HG02938 (cell line): ENCODE measurements at regions not wholly inside any gene's neighbourhood (a gene's known extent, or its start where the extent isn't known, plus 50 kb on each side); places are given as distances from the start of the nearest gene placed in this dataset.
"Not testable (repeated sequence)": the region's sequence is repeated elsewhere in the genome, so short reads cannot be mapped to it uniquely, and the experiment has no call there.

Experiments used
- ATAC-seq: cut with Tn5 transposase; IDR thresholded peaks from one replicate; pipeline ENCODE4 v1.9.1; 2021; ENCODE audit warnings: mild to moderate bottlenecking, moderate library complexity; ENCODE audit not compliant: unreplicated experiment

- no peak for ATAC-seq
These were observed 550.2 kb downstream of the PYDC2 start for GRCh38 chr3:192011137-192011536.

GRCh38 chr3:192013110-192013509 lies 552.1 kb downstream of the PYDC2 start:
- no peak for ATAC-seq

GRCh38 chr3:192022412-192022811 lies 561.4 kb downstream of the PYDC2 start:
- ATAC-seq = no peak

GRCh38 chr3:192024751-192025150 lies 563.8 kb downstream of the PYDC2 start:
- ATAC-seq = no peak

- no peak for ATAC-seq
These were observed 565.7 kb downstream of the PYDC2 start for GRCh38 chr3:192026661-192027060.

GRCh38 chr3:192031941-192032340 lies 571.0 kb downstream of the PYDC2 start:
- ATAC-seq = no peak

GRCh38 chr3:192033246-192033645 lies 572.3 kb downstream of the PYDC2 start:
- no peak for ATAC-seq

GRCh38 chr3:192038726-192039125 lies 577.8 kb downstream of the PYDC2 start:
- ATAC-seq = no peak

- ATAC-seq = no peak
These were observed 578.6 kb downstream of the PYDC2 start for GRCh38 chr3:192039593-192039992.

GRCh38 chr3:192040282-192041043 lies 579.5 kb downstream of the PYDC2 start:
- no peak for ATAC-seq

GRCh38 chr3:192042116-192042515 lies 581.2 kb downstream of the PYDC2 start:
- ATAC-seq = peak; percentile 99

- ATAC-seq = no peak
These were observed 593.9 kb downstream of the PYDC2 start for GRCh38 chr3:192054881-192055280.

GRCh38 chr3:192055946-192056345 lies 595.0 kb downstream of the PYDC2 start:
- no peak for ATAC-seq

- no peak for ATAC-seq
These were observed 596.3 kb downstream of the PYDC2 start for GRCh38 chr3:192057261-192057660.

- no peak for ATAC-seq
These were observed 599.3 kb downstream of the PYDC2 start for GRCh38 chr3:192060160-192060781.

GRCh38 chr3:192061426-192061825 lies 600.5 kb downstream of the PYDC2 start:
- no peak for ATAC-seq

- no peak for ATAC-seq
These were observed 601.2 kb downstream of the PYDC2 start for GRCh38 chr3:192062186-192062585.

GRCh38 chr3:192063570-192063969 lies 602.6 kb downstream of the PYDC2 start:
- peak; percentile 61 for ATAC-seq

- ATAC-seq = no peak
These were observed 604.0 kb downstream of the PYDC2 start for GRCh38 chr3:192064959-192065358.

GRCh38 chr3:192066253-192066652 lies 605.3 kb downstream of the PYDC2 start:
- ATAC-seq = not testable (repeated sequence)

- ATAC-seq = peak; percentile 69
These were observed 607.7 kb downstream of the PYDC2 start for GRCh38 chr3:192068464-192069254.
